HFF-Myc (cell line): ENCODE measurements at regions not wholly inside any gene's neighbourhood (a gene's known extent, or its start where the extent isn't known, plus 50 kb on each side); places are given as distances from the start of the nearest gene placed in this dataset.

Experiments used
- DNase-seq: peaks from one replicate; pipeline ENCODE4 v3.0.0-alpha.2; 2011; ENCODE audit warnings: low read depth; ENCODE audit errors: extremely low read depth
- H3K4me3 ChIP-seq: replicated peaks from 2 replicates; pipeline ENCODE4 v1.5.1; 2011; ENCODE audit warnings: low read depth, mild to moderate bottlenecking, control low read depth, low read length
- TF ChIP-seq, protein P1 (sequence below): IDR thresholded peaks from 2 replicates; pipeline ENCODE4 v1.5.1; 2012; ENCODE audit warnings: mild to moderate bottlenecking, low read depth, low read length, control low read depth; ENCODE audit errors: missing control alignments

DNA sequence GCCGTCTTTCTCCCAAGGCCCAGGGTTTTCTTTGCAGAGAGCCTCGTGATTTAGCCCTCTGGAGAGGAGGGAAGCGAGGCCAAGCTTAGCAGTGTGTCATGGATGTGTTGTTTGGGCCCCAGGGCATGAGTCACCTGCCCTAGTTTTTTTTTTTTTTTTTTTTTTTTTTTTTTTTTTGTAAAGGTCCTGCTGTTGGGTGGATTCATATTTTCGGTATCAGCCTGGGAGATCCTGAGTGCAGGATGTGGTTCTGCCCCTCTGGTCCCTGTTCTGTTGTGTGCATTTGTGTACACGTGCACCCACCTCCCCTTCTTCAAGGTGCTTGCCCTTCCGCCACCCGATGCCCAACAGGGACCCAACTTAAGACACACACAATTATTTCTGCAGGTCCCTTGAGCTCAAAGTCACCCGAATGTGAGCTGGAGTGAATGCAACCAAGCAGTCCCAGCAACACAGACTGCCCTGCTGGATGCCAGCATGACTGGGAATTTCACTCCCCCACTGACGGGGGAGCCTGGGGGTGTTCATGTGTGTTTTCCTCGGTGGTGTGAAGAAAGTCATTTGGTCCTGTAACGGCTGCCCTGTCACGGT, 265.8 kb upstream of the TNRC6C start:
- peak; percentile 5 for DNase-seq
- TF ChIP-seq, protein P1, sequence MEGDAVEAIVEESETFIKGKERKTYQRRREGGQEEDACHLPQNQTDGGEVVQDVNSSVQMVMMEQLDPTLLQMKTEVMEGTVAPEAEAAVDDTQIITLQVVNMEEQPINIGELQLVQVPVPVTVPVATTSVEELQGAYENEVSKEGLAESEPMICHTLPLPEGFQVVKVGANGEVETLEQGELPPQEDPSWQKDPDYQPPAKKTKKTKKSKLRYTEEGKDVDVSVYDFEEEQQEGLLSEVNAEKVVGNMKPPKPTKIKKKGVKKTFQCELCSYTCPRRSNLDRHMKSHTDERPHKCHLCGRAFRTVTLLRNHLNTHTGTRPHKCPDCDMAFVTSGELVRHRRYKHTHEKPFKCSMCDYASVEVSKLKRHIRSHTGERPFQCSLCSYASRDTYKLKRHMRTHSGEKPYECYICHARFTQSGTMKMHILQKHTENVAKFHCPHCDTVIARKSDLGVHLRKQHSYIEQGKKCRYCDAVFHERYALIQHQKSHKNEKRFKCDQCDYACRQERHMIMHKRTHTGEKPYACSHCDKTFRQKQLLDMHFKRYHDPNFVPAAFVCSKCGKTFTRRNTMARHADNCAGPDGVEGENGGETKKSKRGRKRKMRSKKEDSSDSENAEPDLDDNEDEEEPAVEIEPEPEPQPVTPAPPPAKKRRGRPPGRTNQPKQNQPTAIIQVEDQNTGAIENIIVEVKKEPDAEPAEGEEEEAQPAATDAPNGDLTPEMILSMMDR: no peak
- no peak overlapping the region for H3K4me3 ChIP-seq

DNA sequence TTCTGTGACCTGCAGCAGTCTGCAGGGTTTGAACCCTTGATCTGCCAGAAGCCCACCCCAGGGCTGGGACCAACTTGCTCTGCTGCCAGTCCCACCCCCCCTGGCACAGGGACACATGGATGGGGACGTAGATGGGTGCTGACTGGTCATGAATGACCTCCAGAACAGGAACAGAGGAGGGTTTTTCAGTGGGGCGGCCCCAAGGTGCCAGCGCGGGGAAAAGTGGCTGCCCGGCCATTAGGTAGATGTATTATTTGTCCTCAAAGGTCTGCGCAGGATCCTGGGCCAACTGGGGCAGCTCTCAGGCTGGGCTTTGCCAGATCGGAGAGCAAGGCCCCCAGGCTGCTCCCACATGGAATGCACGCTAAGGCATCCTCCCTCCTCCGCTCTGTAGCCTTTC, 265.2 kb upstream of the TNRC6C start:
- TF ChIP-seq, protein P1: no peak
- no peak overlapping the region for H3K4me3 ChIP-seq
- DNase-seq: no peak

DNA sequence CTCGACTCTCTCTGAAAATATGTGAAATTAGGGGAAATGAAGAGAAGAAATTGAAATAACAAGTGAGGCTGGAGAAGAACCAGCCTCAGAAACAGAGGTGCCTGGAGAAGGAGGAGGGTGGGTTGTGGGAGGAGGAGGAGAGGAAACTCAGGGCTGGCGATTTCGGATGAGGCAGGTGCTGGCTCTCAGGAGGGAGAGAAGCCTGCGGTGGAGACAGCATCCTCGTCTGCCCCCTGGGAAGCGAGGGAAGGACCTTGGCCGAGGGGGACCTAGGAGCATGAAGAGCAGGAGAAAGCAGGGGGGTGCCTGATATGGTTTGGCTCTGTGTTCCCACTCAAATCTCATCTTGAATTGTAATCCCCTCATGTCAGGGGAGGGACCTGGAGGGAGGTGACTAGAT, 264.7 kb upstream of the TNRC6C start:
- TF ChIP-seq, protein P1: no peak
- DNase-seq: no peak
- H3K4me3 ChIP-seq: no peak overlapping the region

DNA sequence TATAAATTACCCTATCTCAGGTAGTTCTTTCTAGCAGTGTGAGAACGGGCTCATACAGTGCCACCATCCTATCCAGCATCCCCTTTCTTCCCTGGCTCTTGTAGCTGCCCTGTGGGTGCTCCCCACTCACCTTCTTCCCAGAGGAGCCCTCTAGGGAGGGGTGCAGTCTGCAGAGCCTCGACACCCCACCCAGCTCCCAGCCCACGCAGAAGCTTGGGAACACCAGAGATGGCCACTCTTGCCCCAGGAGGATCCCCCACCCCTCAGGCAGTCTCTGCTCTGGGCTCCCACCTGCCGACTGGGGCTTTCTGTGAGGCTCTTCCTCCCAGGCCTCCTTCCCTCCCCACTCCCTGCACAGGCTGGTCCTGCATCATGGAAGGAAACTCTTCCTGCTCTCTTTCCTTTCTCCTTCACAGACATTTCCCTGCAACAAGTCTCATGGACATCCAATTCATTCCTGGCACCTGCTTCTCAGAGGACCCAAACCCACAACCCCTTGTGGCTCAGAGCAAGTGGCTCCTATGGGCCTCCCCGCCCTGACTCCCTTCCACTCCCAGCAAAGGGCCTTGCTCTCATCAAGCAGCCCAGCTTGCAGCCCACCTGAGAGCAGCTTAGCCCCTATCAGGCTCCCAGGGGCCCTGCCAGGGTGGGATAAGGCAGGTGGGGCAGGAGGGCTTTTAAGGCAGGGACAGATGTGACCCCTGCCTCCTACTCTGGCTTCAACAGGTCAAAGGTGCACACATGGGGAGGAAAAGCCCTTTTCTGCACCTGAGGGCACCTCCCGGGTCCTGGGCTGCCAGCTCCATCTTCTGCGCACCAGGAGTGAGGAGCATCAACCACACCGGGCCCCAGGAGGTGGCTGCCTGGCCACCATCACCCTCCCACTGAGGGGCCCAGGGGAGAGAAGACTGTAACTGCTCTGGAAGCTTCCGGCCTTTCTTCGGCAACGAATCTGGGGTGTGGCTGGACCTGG, 263.8 kb upstream of the TNRC6C start:
- TF ChIP-seq, protein P1: no peak
- no peak overlapping the region for H3K4me3 ChIP-seq
- no peak for DNase-seq

DNA sequence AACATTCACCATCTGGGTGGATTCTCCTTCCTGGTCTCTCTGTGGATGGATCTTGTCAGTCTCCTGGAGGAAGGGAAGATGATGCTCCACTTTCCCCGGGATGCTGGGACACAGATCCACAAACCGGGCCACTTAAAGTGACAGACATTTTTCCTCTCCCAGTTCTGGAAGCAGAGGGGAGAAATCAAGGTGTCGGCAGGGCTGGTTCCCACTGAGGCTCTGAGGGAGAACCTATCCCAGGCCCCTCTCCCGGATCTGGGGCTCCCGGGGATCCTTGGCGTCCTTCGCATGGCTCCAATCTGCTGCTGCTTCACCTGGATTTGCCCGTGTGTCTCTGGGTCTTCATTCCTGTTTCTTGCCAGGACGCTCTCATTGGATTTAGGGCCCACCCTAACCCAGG, 263.1 kb upstream of the TNRC6C start:
- no peak for DNase-seq
- H3K4me3 ChIP-seq: no peak overlapping the region
- TF ChIP-seq, protein P1: no peak

DNA sequence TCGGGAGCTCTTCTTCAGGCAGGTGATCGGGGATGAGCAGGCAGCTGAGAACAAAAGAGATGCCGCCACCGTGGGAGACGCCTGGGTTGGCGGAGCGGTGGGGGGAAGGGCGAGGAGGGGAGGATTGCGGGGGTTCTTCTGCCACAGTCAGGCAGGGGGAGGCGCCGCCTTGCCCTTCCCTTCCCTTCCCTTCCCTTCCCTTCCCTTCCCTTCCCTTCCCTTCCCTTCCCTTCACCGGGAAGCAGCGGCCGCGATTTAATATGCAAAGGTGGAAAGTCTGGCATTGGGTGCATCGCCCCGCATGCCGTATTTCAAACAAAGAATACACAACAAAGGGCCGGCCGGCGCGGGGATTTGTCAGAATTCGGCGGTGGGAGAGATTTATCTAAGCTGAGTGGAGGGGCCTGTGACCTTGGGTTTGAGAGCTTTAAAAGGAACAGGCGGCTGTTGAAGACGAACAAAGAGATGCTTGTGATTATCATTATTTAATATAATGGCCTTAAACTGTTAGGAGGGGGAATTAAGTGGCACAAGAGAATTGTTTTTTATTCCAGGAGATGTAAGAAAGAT, 262.3 kb upstream of the TNRC6C start:
- H3K4me3 ChIP-seq: no peak overlapping the region

More for the DNA sequence above, 262.3 kb upstream of the TNRC6C start:
- DNase-seq: no peak
- TF ChIP-seq, protein P1: no peak
